Transverse colon (tissue), 3 donors: ENCODE measurements at regions not wholly inside any gene's neighbourhood (a gene's known extent, or its start where the extent isn't known, plus 50 kb on each side); places are given as distances from the start of the nearest gene placed in this dataset.

Experiments
- POLR2A ChIP-seq: fragments of 450-650 bp; IDR thresholded peaks from one replicate; pipeline ENCODE4 v1.6.1; 2016; ENCODE audit warnings: antibody characterized with exemption, mild to moderate bottlenecking, moderate library complexity
- TF ChIP-seq, protein P1 (sequence below), 5 experiments: fragments of 200-600 bp in 3 of 5; fragments of 450-650 bp in 2 of 5; sonication (generic) in 3 of 5; IDR thresholded peaks; 1 replicate in 2 of 5; 2 replicates in 3 of 5; pipeline ENCODE4 v1.5.1; 2016 to 2017; ENCODE audit warnings: antibody characterized with exemption in 5 of 5, inconsistent platforms in 3 of 5, mild to moderate bottlenecking in 2 of 5, moderate library complexity in 1 of 5

- TF ChIP-seq, protein P1, sequence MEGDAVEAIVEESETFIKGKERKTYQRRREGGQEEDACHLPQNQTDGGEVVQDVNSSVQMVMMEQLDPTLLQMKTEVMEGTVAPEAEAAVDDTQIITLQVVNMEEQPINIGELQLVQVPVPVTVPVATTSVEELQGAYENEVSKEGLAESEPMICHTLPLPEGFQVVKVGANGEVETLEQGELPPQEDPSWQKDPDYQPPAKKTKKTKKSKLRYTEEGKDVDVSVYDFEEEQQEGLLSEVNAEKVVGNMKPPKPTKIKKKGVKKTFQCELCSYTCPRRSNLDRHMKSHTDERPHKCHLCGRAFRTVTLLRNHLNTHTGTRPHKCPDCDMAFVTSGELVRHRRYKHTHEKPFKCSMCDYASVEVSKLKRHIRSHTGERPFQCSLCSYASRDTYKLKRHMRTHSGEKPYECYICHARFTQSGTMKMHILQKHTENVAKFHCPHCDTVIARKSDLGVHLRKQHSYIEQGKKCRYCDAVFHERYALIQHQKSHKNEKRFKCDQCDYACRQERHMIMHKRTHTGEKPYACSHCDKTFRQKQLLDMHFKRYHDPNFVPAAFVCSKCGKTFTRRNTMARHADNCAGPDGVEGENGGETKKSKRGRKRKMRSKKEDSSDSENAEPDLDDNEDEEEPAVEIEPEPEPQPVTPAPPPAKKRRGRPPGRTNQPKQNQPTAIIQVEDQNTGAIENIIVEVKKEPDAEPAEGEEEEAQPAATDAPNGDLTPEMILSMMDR (IDR thresholded peaks at IDR 0.05) = no peak
- no peak for TF ChIP-seq POLR2A
These were observed 82.5 kb upstream of the CTNNB1 start for GRCh38 chr3:41116851-41117250.
